ENCODE measurements at regions not wholly inside any gene's neighbourhood (a gene's known extent, or its start where the extent isn't known, plus 50 kb on each side); places are given as distances from the start of the nearest gene placed in this dataset.

- H3K4me3 Mint-ChIP-seq (ENCODE audit: unreplicated experiment) = no peak overlapping the region
- H3K36me3 Mint-ChIP-seq (ENCODE audit: unreplicated experiment) = peaks cover 7% of the 10 kb centered on the region
- H3K27me3 Mint-ChIP-seq (ENCODE audit: unreplicated experiment) = no peaks in the 10 kb centered on the region
- H3K9me3 Mint-ChIP-seq (ENCODE audit: unreplicated experiment) = no peaks in the 10 kb centered on the region
- DNase-seq = no peak
- TF ChIP-seq CTCF (IDR thresholded peaks at IDR 0.05; ENCODE audit: partially characterized antibody, unreplicated experiment) = no peak
- no peak overlapping the region for H3K27ac Mint-ChIP-seq (ENCODE audit: unreplicated experiment)
- no peaks in the 10 kb centered on the region for H3K4me1 Mint-ChIP-seq (ENCODE audit: low read depth, unreplicated experiment)
Measured at GRCh38 chr9:81305561-81306182, 383.7 kb downstream of the TLE1 start.

GRCh38 chr9:81303658-81304057 lies 385.7 kb downstream of the TLE1 start:
- Mint-ChIP-seq H3K9me3 (ENCODE audit: unreplicated experiment) (no peaks in the 10 kb centered on the region), H3K27me3 (ENCODE audit: unreplicated experiment) (no peaks in the 10 kb centered on the region), H3K4me1 (ENCODE audit: low read depth, unreplicated experiment) (no peaks in the 10 kb centered on the region), H3K4me3 (ENCODE audit: unreplicated experiment) (no peak overlapping the region), H3K36me3 (ENCODE audit: unreplicated experiment) (peaks cover 7% of the 10 kb centered on the region), H3K27ac (ENCODE audit: unreplicated experiment) (no peak overlapping the region)
- no peak for DNase-seq
- TF ChIP-seq CTCF (IDR thresholded peaks at IDR 0.05; ENCODE audit: partially characterized antibody, unreplicated experiment) = no peak

- Mint-ChIP-seq H3K27me3 (ENCODE audit: unreplicated experiment) (peaks cover 3% of the 10 kb centered on the region), H3K4me3 (ENCODE audit: unreplicated experiment) (no peak overlapping the region), H3K27ac (ENCODE audit: unreplicated experiment) (no peak overlapping the region), H3K4me1 (ENCODE audit: low read depth, unreplicated experiment) (peaks cover 3% of the 10 kb centered on the region), H3K36me3 (ENCODE audit: unreplicated experiment) (no peaks in the 10 kb centered on the region), H3K9me3 (ENCODE audit: unreplicated experiment) (peaks cover 2% of the 10 kb centered on the region)
- DNase-seq = no peak
- TF ChIP-seq CTCF (IDR thresholded peaks at IDR 0.05; ENCODE audit: partially characterized antibody, unreplicated experiment) = no peak
Measured at GRCh38 chr9:81293651-81294050, 395.7 kb downstream of the TLE1 start.

GRCh38 chr9:81292056-81292805 lies 397.1 kb downstream of the TLE1 start:
- Mint-ChIP-seq H3K9me3 (ENCODE audit: unreplicated experiment) (peaks cover 2% of the 10 kb centered on the region), H3K4me1 (ENCODE audit: low read depth, unreplicated experiment) (peaks cover 3% of the 10 kb centered on the region), H3K4me3 (ENCODE audit: unreplicated experiment) (no peak overlapping the region), H3K27me3 (ENCODE audit: unreplicated experiment) (peaks cover 1% of the 10 kb centered on the region), H3K36me3 (ENCODE audit: unreplicated experiment) (peaks cover 6% of the 10 kb centered on the region), H3K27ac (ENCODE audit: unreplicated experiment) (no peak overlapping the region)
- DNase-seq = no peak
- no peak for TF ChIP-seq CTCF (IDR thresholded peaks at IDR 0.05; ENCODE audit: partially characterized antibody, unreplicated experiment)

GRCh38 chr9:81289622-81290021 lies 399.7 kb downstream of the TLE1 start:
- no peak for DNase-seq
- peaks cover 1% of the 10 kb centered on the region for H3K27me3 Mint-ChIP-seq (ENCODE audit: unreplicated experiment)
- peaks cover 2% of the 10 kb centered on the region for H3K9me3 Mint-ChIP-seq (ENCODE audit: unreplicated experiment)
- H3K36me3 Mint-ChIP-seq (ENCODE audit: unreplicated experiment) = peaks cover 11% of the 10 kb centered on the region
- H3K4me1 Mint-ChIP-seq (ENCODE audit: low read depth, unreplicated experiment) = peaks cover 3% of the 10 kb centered on the region
- TF ChIP-seq CTCF (IDR thresholded peaks at IDR 0.05; ENCODE audit: partially characterized antibody, unreplicated experiment) = no peak
- no peak overlapping the region for H3K4me3 Mint-ChIP-seq (ENCODE audit: unreplicated experiment)
- H3K27ac Mint-ChIP-seq (ENCODE audit: unreplicated experiment) = no peak overlapping the region
